Hematopoietic multipotent progenitor cell treated with erythropoietin and hydrocortisone succinate and interleukin-3 and kit ligand, for 4 days (in vitro differentiated cells): ENCODE measurements at regions not wholly inside any gene's neighbourhood (a gene's known extent, or its start where the extent isn't known, plus 50 kb on each side); places are given as distances from the start of the nearest gene placed in this dataset.
A peak's percentile ranks its signal among the peaks of the same experiment; 100 is the strongest.
"Not testable (repeated sequence)": the region's sequence is repeated elsewhere in the genome, so short reads cannot be mapped to it uniquely, and the experiment has no call there.

Experiments used
- DNase-seq: peaks from one replicate; pipeline ENCODE4 v3.0.0-alpha.2; 2015

DNA sequence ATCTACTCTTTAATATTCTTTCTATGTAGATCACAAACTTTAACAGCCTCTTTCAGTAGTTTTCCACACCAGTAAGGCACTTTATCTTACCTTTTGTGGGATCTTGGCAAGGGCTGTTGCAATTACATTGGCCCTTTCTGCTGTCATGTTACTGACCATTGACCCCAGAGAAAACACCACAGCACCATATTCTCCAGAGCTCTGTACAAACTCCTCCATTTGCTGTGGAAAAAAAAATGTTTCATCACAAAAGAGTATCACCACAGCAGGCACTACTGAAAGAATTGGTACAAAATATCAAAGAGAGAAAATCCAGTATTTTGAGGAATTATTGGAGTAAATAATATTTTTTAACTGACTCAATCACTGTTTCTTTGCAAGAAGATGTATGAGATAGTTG lies 62.3 kb upstream of the UGT2A3 start:
- DNase-seq = not testable (repeated sequence)

DNA sequence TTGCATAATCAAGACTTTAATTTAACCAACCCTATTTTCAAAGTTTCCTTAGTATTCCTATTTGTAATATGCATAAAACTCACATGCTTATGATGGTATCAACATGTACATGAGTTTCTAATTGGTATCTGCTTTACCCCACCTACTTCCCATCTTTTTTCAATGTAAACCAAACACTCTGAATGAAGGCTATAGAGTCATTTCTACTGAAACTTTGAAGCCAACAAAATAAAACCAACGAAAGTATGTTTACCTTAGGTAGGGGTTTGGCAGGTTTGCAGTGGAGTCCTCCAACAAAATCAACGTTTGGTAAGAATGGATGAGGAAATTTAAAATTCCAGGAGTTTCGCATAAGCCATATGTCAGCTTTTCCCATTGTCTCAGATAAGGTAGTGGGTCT lies 66.4 kb upstream of the UGT2A3 start:
- not testable (repeated sequence) for DNase-seq

DNA sequence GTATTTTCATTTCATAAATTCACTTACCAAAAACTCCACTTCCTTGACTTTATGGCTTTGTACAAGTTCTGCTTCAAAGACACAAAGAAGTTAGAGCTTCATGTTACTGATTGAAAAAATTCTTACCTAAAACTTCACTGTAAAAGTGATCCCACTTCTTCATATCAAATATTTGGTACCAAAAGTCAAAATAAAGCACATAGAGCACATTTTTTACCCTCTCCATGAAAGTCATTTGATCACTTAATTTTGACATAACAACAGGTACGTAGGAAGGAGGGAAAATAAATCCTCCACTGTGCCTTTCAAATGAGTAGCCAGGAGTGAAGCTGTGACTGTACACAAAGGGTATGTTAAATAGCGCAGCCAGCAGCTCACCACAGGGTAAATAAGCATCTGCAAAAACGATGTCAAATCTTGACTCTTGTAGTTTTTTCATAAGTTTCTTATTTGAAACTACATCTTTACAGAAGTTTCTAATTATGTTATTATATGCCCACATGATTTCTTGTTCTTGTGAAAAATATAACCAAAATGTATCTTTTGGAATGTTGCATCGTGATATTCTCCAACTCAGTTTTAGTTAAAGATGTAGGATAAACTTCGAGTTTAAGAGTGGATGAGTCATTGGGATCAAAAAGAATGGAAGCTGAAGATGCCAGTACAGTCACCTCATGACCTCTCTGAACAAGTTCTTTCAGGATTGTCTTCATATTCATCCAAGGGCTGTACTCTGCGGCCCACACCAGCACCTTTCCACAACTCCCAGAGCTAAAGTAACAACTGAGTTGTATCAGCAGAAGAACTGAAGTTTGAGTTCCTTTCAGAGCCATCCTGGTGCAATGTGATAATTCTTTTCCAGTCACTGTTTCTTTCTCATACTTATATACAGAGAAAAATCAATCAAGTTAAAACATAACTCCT lies 68.2 kb upstream of the UGT2A3 start:
- DNase-seq = not testable (repeated sequence)

DNA sequence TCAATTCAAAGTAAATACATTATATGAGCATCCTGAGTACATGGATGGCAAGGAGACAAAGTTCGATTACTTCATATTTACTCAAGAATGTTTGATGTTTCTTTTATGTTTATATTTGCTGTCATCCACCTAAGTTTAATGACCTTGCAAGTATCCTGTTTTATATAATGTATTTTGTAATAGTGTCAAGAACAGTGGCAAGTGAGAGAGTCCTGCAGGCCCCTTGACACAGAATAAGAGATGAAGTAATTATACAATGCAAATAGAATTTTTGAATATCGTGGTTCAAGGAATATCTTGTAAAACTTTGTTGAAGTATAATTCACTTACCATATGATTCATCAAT lies 68.8 kb upstream of the UGT2A3 start:
- not testable (repeated sequence) for DNase-seq

DNA sequence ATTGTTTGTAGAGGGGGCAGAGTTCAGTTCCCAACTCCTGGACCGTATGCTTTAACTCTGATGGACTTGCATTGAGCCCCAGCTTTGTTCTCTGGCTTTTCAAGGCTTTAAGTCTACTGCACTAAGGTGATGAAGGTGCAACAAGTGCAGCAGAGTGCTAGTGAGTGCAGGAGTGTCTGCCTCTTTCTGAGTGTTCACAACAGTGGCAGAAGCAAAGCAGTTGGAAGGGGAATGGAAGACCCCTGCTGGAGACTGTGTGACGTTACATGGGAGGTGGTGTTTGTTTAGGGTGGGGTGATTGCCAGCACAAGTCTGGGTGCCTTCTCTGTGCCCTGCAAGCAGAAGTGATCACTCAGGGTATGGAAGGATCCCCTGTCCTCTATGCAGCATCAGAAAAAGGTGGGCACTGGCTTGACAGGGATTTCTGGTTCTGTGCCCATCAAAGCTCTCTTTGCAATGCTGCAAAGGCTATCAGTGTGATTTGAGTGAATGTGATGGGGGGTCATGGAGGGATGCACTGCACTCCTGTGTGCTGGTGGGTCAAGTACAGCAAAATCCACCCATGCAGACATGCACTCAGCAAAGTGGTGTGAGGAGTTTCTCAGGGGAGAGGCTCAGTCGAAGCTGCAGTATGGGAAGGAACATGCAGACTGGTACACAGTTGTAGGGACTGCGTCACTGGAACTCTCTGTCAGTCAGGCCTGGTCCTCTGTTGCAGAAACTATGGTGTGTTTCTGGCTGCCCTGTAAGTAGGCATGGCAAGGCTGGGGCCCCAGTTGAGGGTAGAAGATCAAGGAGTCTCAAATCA lies 70.9 kb upstream of the UGT2B7 start:
- peak; percentile 18 for DNase-seq

DNA sequence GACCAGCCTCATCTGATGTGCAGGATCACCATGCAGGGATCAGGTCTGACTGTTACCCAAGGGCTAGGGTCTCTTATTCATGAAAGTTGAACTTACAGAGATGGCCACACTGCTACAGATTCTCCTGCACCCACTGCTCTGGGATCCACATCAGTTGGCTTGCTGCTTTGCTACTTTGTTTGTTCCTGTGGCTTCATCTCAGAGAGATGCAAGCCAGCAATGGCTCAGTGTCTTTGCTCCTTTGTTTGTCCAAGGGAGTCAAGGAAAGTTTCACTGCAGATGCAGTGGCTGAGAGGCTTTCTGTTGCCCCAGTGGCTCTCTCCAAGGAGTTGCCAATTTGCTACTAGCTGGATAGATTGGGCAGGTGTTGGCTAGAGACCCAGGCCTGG lies 70.3 kb upstream of the UGT2B7 start:
- DNase-seq = no peak

DNA sequence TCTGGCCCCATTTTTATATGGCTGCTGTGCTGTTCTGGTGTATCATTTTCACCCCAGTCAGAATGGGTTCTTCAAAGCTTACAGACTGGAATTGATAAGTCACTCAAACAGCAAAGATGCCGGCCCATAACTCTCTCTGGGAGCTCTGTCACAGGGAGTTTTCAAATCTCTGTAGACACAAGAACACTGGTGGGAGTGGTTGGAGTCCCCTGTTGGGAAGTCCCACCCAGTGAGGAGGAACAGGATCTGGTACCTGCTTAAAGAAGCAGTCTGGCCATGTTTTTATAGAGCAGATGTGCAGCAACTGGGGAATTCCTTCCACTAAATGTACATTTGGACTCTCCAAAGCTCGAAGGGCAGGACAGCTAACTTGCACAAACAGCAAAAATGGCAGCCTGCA lies 69.3 kb upstream of the UGT2B7 start:
- no peak for DNase-seq

DNA sequence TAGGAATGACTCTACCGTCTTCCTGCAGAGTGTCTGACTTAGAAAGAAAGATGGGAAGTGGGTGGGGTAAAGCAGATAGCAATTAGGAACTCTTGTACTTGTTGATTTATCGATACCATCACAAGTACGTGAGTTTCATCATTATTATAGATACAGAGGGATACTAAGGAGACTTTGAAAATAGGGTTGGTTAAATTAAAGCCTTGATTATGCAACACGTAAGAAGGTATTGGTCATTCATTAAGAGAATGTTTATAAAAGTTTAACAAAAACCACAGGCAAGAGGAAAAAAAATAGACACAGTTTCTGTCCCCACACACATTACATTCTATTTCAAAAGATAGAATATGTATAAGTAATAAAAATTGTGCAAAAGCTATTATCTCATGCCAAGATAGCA lies 65.9 kb upstream of the UGT2B7 start:
- DNase-seq = peak; percentile 10

DNA sequence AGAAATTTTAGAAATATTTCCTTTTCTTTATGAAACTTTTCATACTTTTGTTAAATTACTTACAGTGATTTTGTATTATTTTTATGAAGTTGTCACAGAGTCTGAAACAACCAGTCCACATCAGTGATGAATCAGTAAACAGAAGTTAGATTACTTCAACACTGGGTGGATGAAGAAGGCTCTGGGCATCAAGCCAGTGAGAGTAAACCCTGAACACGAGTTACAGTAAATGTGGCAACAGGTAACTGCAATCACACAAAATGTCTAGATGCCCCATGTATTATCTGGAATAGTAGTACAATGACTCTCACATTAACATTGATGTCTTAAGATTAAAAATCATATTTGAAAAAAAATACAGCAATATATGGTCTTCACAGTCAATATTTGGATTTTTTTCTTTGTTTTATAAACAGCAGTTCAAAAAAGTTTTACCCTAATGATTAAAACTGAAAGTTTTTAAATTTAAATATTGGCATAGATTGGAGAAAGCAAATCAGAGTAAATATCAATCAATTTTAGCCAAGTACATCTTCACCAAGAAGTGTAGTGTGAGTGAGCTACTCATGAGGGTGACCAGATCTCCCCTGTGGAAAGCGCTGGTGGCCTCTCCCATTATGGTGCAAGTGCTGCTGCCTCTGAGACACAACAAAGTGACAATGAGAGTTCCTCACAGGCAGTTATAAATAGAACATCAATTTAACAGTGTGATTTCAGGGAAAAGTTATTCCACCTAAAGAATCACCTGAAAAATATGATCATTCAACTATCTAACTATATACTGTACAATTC lies 63.2 kb upstream of the UGT2B7 start:
- DNase-seq = no peak

DNA sequence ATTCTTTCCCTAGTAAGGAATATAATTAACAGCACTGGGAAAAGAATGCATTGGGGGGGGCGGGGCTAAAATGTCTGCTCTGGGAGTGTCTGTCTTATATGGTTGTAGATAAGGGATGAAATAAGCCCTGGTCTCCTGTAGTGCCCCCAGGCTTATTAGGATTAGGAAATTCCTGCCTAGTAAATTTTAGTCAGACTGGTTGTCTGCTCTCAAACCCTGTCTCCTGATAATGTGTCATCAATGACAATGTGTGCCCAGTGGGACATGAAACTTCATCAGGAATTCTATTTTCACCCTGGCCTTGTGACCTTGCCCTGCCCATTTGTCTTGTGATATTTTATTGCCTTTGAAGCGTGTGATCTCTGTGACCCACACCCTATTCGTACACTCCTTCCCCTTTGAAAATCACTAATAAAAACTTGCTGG lies 61.9 kb upstream of the UGT2B7 start:
- DNase-seq = not testable (repeated sequence)

DNA sequence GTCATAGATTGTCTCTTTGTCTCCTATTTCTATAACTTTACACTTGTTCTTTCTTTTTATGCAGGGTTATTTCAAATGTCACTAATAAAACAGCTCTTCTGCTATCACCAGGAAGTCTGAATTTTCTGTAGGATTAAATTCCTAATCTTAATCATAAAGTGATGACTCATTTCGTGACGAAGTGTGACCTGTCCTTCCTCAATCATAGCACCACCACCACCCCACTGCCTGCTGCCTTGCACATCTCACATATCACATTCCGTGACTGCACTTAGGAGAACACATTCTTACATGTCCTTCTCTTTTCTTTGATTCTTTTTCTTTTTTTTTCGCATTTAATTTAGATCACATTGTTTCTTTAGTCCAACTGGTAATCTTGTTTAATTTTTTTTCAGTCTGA lies 57.7 kb upstream of the UGT2B7 start:
- no peak for DNase-seq

DNA sequence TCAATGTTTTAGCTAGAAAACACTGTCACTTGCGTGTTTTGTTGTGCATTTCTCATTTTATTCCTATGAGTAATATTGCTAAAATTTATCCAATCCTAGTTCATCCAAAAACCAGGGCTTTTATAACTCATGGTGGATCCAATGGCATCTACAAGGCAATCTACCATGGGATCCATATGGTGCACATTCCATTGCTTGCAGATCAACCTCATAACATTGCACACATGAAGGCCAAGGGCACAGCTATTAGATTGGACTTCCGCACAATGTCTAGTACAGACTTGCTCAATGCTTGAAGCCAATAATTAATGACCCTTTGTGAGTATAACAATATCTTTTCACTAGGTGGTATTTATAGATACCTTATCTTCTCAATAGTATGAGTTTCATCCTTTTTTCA lies 57.2 kb upstream of the UGT2B7 start:
- no peak for DNase-seq

DNA sequence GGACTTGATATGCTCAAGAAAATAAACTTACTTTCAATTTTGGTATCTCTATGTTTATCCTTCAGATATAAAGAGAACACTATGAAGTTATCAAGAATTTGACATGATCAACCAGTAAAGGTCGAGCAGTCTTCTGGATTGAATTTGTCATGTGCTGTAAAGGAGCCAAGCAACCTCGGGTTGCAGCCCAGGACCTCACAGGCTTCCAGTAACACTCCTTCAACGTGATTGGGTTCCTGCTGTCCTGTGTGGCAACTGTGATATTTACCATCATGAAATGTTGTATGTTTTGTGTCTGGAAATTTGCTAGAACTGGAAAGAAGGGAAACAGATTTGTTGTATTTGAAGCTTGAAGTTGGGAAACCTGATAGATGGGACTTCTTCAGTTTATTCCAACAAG lies 52.0 kb upstream of the UGT2B7 start:
- DNase-seq = no peak
